Right renal pelvis (tissue), 4 donors: ENCODE measurements at regions not wholly inside any gene's neighbourhood (a gene's known extent, or its start where the extent isn't known, plus 50 kb on each side); places are given as distances from the start of the nearest gene placed in this dataset.

ENCODE experiments used
- DNase-seq, 4 donors: peaks; one replicate each; pipeline ENCODE4 v3.0.0-alpha.2; 2013; ENCODE audit warnings: low read depth in 4 of 4, low spot score in 3 of 4, missing footprints in 1 of 4

DNA sequence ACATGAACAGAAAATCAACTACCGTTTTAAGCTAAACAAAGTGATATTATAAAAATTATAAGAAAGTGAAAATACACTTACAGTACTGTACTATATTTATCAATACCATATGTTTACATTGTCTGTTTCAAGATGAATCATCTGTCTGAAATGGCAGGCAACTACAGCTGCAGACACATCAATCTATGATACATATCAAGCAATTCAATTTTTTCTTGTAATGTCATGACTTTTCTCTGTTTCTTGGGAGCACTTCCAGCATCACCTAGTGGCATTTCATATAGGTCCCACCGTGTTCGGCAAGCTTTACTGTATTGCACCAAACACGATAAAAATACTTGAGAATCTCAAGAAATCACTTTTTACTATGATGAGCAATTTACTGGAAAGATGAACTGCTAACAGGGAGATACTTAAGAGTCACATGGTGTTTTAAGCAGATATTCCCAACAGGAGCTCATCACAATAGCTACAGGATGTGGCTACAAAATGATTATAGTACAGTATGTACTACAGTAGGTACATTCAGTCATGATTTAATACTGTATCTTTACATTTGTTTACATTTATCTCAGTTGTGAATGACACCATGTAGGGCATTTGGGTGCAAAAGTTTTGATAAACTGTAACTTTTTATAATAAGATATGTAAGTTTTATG, 207.4 kb downstream of the ADAM29 start:
- DNase-seq, result no peak

DNA sequence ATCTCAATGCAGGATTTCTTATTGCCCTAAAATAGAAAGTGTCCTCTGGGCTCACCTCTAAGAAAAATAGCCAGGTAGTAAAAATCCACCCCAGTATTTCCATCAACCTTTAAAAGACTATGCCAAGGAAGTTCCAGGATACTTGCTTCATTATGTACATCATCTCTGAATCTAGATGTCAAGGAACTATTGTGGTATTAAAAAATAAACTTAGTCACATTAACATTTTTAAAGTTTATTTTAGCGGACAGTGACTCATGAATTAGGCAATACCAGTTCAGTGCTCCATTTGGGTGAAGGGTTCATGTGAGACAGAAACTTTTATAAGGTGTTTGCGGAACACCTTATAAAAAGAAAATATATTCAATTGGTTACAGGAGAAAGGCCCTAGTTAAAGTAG, 209.2 kb downstream of the ADAM29 start:
- no peak for DNase-seq

- no peak for DNase-seq
These were observed 211.6 kb downstream of the ADAM29 start for GRCh38 chr4:175129797-175130196.

DNA sequence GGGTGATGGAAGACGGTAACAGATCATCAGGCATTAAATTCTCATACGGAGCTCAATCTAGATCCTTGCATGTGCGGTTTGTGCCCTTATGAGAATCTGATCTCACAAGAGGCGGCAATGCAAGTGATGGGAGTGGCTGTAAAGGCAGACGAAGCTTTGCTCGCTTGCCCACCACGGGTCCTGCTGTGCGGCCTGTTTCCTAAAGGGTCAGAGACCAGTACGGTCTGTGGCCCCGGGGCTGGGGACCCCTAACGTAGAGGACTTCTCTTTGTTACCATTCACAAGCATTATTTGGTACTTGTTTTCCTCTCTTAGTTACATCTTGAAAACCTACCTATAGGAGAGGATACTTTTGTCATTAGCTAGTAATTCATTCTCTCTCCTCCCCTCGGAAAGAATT, 221.0 kb downstream of the ADAM29 start:
- DNase-seq, result no peak

GRCh38 chr4:175143116-175143515, 225.0 kb downstream of the ADAM29 start:
- DNase-seq, result no peak

- DNase-seq, result no peak
These were observed 228.6 kb downstream of the ADAM29 start for GRCh38 chr4:175146799-175147198.

DNA sequence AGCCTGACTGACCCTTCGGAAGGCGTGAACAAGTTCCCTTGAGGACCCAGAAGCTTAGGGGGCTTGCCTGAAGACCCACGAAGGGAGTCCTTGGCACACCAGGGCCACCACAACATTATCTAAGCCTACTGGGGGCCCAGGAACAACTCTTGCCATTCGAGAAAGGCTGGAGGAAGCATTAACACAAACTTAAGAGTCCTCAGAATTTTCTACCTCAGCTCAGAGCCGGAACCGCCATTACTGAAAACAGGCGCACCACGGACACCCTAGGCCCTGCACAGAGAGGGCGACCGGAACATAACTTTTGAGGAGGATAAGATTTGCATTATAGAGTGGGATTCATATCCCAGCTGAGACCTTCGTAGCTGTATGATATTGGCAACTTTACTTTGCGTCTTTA, 229.1 kb downstream of the ADAM29 start:
- no peak for DNase-seq

GRCh38 chr4:175166020-175166419, 247.9 kb downstream of the ADAM29 start:
- no peak for DNase-seq

- DNase-seq, result no peak
These were observed 258.6 kb downstream of the ADAM29 start for GRCh38 chr4:175176710-175177109.

- DNase-seq, result no peak
These were observed 272.5 kb downstream of the ADAM29 start for GRCh38 chr4:175190654-175191053.

DNA sequence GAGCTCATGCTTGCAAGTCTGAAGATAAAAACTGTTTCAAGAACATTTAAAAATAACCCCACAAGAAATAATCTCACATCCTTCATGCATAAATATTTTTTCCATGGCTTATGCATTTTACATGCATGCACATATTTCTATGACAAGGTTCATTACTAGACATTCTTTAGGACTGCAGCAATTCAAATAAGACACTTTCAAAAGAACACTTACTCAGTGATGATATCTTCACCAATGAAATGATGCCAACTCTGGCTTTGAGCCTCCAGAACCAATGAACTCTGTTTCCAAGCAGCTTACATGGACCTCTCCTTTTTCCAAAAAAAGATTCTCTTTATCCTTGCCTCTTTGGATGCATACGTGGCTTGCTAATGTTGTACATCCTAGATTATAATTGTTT, 279.9 kb downstream of the ADAM29 start:
- no peak for DNase-seq

DNA sequence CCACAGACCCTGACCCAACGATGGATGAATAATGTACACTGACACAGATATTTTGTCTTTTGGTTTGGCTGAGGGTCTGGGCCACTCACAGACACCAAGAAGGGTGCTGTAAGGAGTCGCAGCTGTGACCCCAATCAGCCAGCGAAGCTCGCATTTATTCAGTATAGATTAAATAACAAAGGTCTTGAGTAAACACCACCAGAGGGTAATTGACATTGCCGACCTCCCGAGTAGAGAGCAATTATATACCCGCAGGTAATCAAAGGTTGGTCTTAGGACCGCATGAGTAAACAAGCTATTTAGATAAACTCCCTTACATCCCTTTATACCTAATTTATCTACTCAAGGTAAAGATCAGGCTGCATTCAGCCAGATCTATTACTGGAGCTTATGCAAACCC, 297.1 kb downstream of the ADAM29 start:
- no peak for DNase-seq

GRCh38 chr4:175215657-175216056, 297.5 kb downstream of the ADAM29 start:
- DNase-seq, result no peak

DNA sequence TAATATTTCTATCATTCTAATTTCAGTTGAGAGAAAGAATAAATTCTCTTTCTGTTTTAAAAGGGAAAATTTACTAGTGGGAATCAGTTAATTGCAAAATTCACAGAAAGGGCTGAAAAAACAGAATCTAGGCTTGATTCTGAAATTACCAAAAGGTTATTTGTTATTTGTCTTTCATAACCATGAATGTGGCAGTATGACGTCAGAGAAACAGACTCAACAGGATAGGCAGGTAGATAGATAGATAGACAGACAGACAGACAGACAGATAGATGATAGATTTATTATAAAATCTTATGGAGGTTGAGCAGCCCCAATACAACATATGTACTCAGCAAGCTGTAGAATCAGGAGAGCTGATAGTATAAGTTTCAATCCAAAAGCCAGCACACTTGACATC, 311.0 kb downstream of the ADAM29 start:
- DNase-seq, result no peak

DNA sequence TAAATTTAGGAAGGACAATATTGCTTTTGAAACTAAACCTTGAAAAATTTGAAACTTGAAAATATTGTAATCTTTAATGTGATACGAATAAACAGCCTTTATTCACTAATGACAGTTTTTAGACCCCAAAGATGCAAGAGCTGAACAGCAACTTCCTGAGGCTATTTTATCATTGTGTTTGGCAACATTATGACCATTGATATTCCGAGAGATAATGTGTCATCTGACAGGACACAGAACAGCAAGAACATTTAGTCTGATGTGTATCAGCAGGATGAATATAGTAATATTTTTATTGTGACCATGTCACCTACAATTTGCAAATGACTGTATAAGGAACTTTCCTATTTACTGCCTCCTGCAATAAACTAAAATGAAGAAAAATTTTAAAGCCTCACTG, 316.0 kb downstream of the ADAM29 start:
- DNase-seq, result no peak

- DNase-seq, result no peak
These were observed 320.8 kb downstream of the ADAM29 start for GRCh38 chr4:175238827-175239517.

- DNase-seq, result no peak
These were observed 328.8 kb downstream of the ADAM29 start for GRCh38 chr4:175246941-175247340.

GRCh38 chr4:175252642-175253041, 334.5 kb downstream of the ADAM29 start:
- DNase-seq, result no peak

- DNase-seq, result no peak
These were observed 335.2 kb downstream of the ADAM29 start for GRCh38 chr4:175253184-175253902.

DNA sequence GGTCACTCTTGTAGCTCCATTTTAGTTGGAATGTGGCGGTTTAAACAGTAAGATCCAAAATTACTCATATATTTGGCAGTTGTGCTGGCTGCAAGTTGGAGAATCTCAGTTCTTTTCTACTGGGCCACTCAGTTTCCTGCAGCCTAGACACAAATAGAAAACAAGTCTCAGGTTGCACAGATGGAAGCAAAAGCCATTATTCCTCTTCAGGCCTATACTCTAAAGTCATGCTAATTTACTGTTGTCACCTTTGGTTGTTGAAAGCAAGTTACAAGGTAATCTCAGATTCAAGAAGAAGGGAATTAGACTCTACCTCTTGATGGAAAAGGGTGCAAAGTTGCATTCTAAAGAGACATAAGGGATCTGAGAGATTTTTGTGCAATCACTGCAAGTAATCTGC, 345.4 kb downstream of the ADAM29 start:
- DNase-seq, result no peak

DNA sequence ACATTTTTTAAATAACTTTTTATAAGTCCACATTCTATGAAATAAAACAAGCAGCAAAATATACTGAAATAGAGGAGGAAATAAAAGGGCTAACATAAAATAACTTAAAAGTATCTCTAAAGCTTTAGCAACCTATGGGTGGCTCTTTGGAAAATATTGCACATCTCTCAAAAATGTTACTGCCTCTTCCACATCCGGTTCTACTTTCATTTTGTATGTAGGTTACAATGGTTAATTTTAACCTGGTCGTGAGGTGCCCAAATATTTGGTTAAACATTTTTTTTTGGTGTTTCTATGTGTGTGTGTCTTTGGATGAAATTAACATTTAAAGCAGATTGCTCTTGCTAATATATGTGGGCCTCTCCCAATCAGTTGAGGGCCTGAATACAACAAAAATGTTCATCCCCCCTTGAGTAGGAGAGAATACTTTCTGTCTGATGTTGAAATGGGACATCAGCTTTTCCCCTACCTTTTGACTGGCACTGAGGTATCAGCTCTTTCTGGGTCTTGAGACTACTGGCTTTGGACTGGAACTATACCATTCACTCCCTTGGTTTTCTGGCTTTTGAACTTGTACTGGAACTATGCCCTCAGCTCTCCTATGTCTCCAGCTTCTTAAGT, 353.0 kb downstream of the ADAM29 start:
- DNase-seq, result no peak
